ENCODE measurements at regions not wholly inside any gene's neighbourhood (a gene's known extent, or its start where the extent isn't known, plus 50 kb on each side); places are given as distances from the start of the nearest gene placed in this dataset.

DNA sequence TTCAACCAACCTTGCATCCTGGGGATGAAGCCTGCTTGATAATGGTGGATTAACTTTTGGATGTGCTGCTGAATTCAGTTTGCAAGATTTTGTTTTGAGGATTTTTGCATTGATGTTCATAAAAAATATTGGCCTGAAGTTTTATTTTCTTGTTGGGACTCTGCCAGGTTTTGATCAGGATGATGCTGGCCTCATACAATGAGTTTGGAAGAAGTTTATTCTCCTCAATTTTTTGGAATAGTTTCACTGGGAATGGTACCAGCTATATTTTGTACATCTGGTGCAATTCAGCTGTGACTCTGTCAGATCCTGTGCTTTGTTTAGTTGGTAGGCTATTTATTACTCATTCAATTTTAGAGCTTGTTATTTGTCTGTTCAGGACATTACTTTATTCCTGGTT is 340.3 kb upstream of the TRAM1L1 start:
- DNase-seq (ENCODE audit: low spot score) (no peak), ATAC-seq (no peak)

DNA sequence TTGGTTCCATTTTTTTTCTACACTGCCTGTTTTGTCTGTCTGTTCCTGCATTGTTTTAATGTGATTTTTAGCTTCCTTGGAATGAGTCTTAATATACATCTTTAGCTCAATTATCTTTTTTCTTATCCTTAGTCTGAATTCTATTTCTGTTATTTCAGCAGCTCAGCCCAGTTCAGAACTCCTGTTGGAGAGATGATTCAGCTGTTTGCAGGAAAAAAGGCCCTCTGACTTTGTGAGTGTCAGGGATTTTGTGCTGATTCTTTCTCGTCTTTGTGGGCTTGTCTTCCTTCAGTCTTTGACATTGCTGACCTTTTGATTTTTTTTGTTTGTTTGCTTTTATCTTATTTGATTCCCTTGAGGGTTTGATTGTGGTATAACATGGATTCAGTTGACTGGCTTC is 343.2 kb upstream of the TRAM1L1 start:
- DNase-seq (ENCODE audit: low spot score) (no peak), ATAC-seq (no peak)

DNA sequence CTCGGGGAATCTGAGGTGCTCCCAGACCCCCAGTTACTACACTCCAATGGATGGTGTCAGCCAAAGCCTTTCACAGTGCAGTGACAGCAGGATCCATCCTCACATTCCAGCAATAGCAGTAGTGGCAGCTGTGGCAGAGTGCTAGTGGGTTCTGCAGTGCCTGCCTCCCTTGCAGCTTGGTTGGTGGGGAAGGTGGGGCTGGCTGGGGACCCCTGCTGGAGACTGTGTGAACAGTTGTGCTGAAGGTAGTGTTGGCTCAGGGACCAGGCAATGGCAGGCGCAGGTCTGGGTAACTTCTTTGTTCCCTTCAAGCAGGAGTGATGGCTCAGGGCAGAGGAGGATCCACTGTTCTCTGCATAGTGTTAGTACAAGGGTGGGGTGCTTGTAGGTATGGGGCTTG is 343.7 kb upstream of the TRAM1L1 start:
- ATAC-seq (no peak), DNase-seq (ENCODE audit: low spot score) (no peak)

DNA sequence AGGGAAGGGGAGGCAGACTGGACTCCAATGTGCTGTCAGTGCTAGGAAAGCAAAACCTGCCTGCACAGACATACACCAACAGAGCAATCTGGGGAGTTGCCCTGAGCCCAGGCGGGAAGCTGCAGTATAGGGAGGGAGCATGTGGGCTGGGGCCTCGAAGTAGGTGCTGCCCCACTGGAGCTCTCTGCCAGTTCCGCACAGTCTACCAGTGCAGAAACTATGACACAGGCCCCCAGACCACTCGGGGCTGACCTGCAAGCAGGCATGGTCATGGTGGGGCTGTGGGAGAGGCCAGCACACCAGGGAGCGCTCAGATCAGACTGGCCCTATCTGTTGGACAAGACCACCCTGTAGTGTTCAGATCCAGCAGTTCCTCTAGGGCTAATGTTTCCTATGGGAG is 344.1 kb upstream of the TRAM1L1 start:
- DNase-seq (ENCODE audit: low spot score) (no peak), ATAC-seq (no peak)

DNA sequence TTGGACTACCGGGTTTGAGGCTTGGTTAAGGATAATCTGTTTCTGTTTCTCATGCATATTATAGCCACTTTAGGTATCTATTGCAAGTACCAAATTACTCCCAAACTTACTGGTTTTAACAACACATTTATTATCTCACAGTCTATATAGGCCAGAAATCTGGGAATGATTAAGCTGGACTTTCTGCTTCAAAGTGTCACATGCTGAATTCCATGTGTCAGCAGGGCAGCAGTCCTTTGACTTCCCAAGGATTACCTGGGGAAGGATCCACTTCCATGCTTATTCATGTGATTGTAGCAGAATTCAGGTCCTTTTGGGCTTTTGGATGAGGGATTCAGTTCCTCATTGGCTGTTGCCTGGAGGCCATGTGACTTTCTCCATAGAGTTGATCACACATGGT is 349.0 kb upstream of the TRAM1L1 start:
- peak; percentile 49 for ATAC-seq
- no peak for DNase-seq (ENCODE audit: low spot score)

DNA sequence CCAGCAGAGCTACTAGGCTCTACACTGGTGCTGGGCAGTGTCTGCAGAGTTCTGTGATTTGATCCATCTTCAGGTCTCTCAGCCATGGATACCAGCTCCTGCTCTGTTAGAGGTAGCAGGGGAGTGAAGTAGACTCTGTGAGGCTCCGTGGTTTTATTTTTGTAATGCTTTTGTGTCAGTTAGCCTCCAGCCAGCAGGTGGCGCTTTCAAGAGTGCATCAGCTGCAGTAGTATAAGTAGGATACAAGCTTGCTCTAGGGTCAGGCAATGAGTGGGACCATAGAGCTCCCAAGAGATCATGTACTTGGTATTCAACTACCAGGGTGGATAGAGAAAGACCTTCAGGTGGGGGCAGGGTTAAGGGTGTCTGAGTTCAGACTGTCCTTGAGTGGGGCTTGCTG is 362.5 kb upstream of the TRAM1L1 start:
- no peak for DNase-seq (ENCODE audit: low spot score)
- ATAC-seq: peak; percentile 52

DNA sequence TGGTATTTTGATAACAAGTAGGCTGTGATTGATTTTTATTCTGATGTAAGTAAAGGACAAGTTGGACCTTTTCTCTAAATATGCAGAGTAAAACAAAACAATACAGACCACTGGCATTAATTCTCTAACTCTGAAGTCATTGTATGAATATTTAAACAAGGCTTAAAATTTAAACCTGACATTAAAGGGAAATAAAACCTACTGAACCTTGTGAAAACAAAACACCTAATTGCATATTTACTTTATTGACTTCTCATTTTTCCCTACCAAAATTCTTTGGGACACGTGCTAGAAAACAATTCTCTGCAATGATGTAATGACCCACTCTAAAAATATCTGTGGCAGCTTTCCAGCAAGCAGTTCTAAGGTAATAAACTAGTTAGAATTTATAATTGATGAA is 369.7 kb upstream of the TRAM1L1 start:
- ATAC-seq (no peak), DNase-seq (ENCODE audit: low spot score) (no peak)

DNA sequence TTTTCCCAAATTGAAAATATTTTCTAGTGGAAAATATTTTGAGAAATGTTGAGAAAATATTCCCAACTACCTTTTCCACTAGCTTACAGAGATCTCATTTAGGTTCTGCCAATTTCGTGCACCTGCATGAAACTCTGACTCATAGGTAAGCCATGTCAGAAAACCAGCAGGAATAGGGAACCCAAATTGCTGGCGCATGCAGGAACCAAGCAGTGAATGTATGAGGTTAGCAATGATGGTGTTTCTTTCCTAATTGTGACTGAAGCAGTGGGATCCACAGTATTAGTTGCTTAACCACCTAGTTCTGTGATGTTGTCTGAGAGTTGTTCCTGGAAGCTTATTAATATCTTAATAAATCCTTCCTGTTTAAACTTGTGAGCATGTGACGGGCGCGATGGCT is 381.0 kb upstream of the TRAM1L1 start:
- ATAC-seq (no peak), DNase-seq (ENCODE audit: low spot score) (no peak)

DNA sequence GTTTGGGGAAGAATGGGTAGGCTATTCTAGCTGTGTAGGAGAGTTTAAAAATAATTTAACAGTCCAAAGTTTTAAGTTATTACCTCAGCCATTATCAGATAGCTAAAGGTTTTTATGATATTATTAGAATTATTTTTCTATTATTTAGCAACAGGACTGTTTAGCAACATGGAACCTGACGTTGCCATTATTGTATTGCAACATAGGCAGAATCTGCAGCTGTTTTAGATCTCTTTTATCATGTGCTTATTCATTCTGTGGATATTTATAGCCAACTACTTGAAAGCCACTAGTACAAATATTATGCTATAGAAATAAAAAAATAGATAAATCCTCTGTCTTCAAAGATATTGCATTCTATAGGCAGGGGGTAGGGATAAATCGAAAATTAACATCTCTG is 382.0 kb upstream of the TRAM1L1 start:
- DNase-seq (ENCODE audit: low spot score): no peak
- no peak for ATAC-seq

DNA sequence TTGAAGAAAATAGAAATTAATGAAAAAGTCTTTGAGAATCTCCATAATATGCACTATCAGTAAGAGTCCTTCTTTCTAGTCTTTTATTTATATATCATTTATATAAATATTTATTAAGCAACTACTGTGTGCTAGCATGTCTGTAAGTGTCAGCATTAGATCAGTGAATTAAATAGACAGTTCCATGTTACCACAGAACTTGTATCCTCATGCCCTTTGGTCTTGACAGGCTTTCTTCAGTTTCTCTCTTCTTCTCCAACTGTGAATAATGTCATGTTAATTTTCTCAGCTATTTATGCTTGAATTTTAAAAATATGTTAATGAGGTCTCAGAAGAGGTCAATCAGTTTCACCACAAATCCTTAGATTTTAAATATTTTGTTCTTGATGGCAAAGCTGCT is 389.6 kb upstream of the TRAM1L1 start:
- ATAC-seq (no peak), DNase-seq (ENCODE audit: low spot score) (no peak)

DNA sequence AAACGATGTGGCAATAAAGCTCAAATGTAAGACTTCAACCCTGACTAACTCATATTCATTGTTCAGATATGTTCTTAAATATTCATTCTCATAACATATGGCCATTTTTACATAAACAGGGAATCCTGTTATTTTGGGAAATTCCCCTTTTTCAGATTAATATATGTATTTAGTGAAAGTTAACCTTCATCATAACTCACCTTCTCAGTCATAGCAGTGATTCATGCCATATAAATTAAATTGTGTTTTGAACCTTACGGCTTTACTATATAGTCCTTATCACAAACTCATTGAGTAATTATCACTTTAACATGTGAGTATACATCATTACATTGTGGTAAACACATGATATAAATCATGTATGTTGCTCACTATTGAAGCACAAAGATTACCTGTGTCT is 392.5 kb upstream of the TRAM1L1 start:
- DNase-seq (ENCODE audit: low spot score): no peak
- no peak for ATAC-seq

DNA sequence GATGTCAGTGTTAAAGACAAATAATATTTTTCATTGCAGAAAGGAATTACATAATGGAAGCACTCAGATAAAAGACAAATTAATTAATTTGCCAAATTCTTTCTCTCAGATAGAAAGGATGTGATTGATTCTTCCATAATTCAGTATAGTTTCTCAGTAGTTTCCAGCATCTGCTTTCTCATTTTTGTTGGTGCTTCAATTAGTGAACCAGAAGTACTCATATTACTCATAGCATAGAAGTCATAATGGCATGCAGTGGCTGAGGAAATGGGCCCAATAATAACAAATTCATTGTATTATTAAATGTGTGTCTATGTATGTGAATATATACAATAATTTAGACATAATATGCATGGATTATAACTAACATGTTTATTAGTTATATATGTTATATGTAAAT is 393.3 kb upstream of the TRAM1L1 start:
- DNase-seq (ENCODE audit: low spot score) (no peak), ATAC-seq (no peak)

DNA sequence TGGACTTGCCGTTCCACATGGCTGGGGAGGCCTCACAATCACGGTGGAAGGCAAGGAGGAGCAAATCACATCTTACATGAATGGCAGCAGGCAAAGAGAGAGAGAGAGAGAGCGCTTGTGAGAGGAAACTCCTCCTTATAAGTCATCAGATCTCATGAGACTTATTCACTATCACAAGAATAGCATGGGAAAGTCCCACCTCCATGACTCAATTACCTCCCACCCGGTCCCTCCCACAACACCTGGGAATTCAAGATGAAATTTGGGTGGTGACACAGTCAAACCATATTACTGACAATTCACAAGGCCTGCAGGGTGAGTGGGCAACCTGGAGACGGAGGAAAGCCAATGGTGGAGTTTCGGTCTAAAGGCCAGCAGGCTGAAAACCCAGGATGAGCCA is 394.3 kb upstream of the TRAM1L1 start:
- no peak for ATAC-seq
- no peak for DNase-seq (ENCODE audit: low spot score)

DNA sequence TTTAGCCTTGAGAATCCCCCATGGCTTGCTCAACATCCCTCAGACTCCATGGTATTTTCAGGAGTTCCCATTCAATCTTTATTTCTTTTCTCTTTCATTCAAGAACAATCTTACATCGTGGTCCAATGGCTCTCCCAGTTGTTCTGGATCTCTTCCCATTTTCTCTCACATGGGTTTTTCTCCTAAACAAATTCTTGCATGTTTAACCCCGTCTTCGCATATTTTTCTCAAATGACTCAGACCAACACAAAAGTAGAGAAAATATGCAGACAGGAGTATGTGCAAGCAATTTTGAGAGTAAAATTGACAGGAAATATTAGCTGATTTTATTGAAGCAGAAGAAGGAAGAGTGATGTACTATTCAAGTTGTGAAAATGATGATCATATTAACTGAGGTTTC is 396.4 kb upstream of the TRAM1L1 start:
- no peak for DNase-seq (ENCODE audit: low spot score)
- ATAC-seq: no peak

DNA sequence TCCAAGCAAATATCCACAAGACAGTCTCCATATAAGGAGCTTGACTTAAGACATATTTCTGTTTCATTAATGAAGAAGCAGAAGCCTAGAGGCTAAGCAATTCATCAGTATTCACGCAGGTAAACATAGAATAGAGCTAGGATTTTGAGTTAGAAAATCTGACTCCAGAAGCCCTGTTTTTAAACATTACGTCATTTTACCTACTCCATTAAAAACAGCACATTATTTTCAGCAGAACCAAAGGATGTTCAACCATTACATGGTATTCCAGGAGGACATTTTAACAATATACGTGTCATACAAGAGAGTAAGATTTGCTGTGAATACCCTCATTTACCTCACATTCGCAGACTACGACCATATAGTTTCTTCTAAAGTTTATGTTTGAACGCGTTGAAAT is 403.3 kb upstream of the TRAM1L1 start:
- ATAC-seq: no peak
- no peak for DNase-seq (ENCODE audit: low spot score)

DNA sequence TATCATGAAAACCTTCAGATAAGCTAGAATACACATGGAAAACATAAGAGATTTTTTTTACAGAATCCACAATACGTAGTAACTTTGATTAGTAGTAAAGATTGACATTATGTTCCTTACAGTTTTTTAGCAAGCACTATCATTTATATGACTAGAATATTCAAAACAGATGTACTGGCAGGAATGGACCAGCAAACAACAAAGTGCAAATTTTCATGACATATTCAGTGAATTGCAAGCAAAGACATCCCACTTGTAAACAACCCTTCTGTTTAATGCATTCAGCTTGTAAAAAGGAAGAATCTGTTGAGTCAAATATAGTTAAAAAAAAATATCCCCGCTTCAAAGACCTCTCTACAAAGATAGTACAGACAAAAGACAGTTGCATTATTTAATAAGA is 403.7 kb upstream of the TRAM1L1 start:
- ATAC-seq (no peak), DNase-seq (ENCODE audit: low spot score) (no peak)

DNA sequence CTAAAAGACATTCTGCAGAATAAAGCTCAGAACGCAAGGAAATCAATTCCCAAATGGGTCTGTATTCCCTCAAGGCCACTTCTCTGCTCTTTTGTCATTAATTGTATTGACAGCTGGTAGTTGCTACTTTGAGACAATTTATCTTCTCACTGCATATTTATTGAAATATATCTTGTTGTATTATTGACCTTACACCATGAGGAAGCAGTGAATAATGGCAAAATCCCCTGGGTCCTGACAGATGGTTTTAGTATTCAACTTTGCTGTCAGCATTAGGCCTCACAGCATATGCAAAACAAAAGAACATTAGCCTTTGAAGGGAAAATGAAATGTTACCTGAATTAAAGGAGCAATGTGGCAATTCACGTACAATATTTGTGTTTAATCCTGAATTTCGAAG is 406.1 kb upstream of the TRAM1L1 start:
- no peak for DNase-seq (ENCODE audit: low spot score)
- ATAC-seq: no peak

DNA sequence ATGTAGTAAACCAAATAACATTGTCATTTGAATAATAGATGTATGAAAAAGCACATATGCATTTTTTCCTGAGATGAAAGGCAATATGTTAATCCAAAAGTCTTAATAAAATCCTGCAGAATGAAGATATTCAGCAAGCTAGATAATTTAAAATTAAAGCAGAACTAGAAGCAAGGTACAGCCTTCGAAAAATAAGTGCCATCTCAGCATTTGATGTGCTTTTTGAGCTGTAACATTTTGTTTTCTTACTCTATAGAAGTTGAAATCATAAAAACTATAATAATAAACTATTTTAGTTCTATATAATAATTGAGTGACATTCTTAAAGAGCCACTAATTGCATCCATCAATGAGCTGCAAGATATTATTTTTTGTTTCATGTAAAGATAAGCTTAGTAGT is 410.4 kb upstream of the TRAM1L1 start:
- no peak for ATAC-seq
- DNase-seq (ENCODE audit: low spot score): no peak

DNA sequence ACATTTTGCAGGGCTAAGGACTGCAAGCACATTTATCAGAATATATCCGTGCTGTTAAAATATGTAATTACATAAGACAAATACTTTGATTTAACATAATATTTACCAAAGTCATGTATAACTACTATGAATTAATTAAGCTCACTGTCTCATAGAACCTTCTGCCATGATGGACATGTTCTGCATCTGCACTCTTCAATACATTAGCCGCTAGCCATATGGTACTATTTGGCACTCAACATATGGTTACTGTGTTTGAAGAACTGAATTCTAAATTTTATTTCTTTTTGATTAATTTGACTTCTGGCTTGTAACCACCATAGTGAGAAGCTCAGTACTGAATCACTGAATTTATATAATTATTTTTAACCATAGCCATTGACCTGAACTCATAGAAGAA is 427.0 kb upstream of the TRAM1L1 start:
- DNase-seq (ENCODE audit: low spot score) (no peak), ATAC-seq (no peak)

DNA sequence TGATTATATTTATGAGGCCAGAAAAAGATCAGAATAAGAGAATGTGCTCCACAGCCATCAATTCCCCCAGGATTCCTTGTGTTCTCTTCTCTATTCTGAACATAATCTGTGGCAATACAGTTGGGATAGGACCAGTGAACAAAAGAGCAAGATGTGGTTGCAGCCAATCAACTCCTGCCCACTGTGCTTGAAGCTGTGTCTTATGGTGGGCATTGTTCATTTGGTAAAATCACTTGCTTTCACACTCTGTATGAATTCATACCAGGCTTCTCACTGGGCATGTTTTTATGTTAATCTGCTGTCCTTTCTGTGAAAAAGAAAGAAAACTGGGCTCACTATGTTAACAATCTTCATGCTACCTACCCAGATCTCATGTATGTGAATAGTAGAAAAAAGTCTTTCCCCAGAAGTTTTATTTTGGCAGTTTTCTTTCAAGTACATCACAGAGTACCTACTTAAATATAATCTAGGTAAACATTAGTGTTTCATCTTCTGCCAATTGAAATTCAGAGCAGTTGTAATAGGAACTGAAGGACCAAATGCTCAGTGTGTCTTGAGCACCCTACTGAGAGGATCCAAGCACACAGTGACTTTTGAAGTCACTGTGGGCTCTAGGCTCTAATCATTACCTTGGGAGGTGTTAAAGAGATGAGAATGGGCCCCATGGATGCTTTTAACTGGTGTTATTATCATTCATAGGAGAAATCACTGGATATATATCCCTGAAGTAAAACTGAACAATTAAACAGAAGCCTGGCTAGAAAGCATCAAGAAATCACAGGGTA is 429.2 kb upstream of the TRAM1L1 start:
- ATAC-seq (no peak), DNase-seq (ENCODE audit: low spot score) (no peak)

DNA sequence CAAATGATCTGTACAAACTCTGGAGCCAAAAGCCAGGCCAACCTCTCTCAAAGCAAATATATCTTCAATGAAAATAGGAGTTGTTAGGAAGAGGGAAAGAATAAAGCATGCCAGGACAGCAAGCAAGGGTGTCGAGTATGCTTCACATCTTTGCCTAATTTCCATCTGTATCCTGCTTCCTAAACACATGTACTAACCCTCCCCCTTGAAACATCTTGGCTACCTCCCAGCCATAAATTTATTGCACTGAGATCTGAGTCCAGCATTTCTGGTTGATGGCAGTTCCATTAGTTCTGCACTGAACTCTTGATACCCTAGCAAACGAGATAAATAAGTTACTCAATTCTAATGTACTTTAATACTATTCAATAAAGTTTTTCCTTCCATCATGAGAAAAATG is 430.5 kb upstream of the TRAM1L1 start:
- no peak for DNase-seq (ENCODE audit: low spot score)

DNA sequence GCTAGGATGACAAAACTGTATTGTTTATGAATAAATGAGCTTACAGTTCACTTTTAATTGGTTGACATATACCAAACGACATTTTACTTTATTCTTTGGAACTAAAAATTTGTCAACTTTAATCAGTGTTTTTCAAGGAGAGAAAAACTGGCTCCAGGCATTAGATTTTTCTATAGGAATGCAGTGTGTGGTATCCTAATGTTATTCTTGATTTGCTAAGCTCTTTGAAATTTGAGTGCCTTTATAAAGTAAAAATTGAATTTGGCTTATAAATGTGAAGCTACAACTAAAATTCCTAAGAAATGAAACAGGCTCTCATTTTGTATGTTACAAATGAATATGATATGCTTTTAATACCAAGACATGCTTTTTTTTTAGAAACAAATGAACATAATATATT is 442.2 kb upstream of the TRAM1L1 start:
- DNase-seq (ENCODE audit: low spot score) (no peak), ATAC-seq (no peak)

More for the DNA sequence above, 430.5 kb upstream of the TRAM1L1 start:
- ATAC-seq: no peak

DNA sequence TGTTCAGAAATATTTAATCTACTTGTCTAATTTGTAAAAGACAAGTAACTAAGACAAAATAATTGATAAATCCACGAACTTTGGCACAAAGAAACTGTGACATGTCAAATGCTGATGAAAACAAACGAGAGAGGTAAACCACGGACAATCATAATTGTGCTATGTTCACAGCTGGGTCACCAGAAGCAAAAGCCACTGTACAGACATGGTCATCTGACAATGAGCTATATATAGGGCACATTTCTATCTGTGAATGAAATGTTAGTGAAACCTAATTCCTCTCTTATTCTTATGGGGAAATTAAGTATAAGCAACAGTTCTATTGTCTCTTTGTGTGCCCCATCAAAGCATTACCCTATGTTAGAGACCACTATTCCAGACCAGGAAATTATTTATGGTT is 444.0 kb upstream of the TRAM1L1 start:
- DNase-seq (ENCODE audit: low spot score): no peak
- no peak for ATAC-seq
